H9 (cell line): ENCODE measurements at regions not wholly inside any gene's neighbourhood (a gene's known extent, or its start where the extent isn't known, plus 50 kb on each side); places are given as distances from the start of the nearest gene placed in this dataset.

Experiments used
- DNase-seq: peaks from one replicate; pipeline ENCODE4 v3.0.0-alpha.2; 2017
- H2AFZ ChIP-seq: one replicate; pipeline ENCODE4 v1.6.1; 2013; ENCODE audit warnings: mild to moderate bottlenecking, low read length, control low read depth, moderate library complexity
- H2AK5ac ChIP-seq: 2 replicates; pipeline ENCODE4 v1.6.1; 2013; ENCODE audit warnings: low read length, control low read depth, mixed read lengths; ENCODE audit not compliant: insufficient read length
- H2BK120ac ChIP-seq: one replicate; pipeline ENCODE4 v1.6.1; 2013; ENCODE audit warnings: low read depth, mild to moderate bottlenecking, low read length, control low read depth, inconsistent platforms; ENCODE audit not compliant: poor library complexity, severe bottlenecking
- H2BK12ac ChIP-seq: 2 replicates; pipeline ENCODE4 v1.6.1; 2013; ENCODE audit warnings: low read length, control low read depth, mixed read lengths, low read depth; ENCODE audit not compliant: insufficient read length
- H2BK15ac ChIP-seq: 2 replicates; pipeline ENCODE4 v1.6.1; 2013; ENCODE audit warnings: low read depth, low read length, control low read depth
- H2BK20ac ChIP-seq: one replicate; pipeline ENCODE4 v1.6.1; 2013; ENCODE audit warnings: low read depth, mild to moderate bottlenecking, low read length, control low read depth, inconsistent platforms; ENCODE audit not compliant: poor library complexity, severe bottlenecking
- H2BK5ac ChIP-seq: 2 replicates; pipeline ENCODE4 v1.6.1; 2013; ENCODE audit warnings: low read length, control low read depth, mixed read lengths; ENCODE audit not compliant: insufficient read length
- H3K14ac ChIP-seq: 2 replicates; pipeline ENCODE4 v1.6.1; 2013; ENCODE audit warnings: low read length, control low read depth; ENCODE audit not compliant: insufficient read depth
- H3K18ac ChIP-seq: 2 replicates; pipeline ENCODE4 v1.6.1; 2013; ENCODE audit warnings: low read depth, mild to moderate bottlenecking, mixed read lengths, low read length, control low read depth; ENCODE audit not compliant: insufficient read length
- H3K23ac ChIP-seq: 2 replicates; pipeline ENCODE4 v1.6.1; 2013; ENCODE audit warnings: low read length, control low read depth, mixed read lengths, low read depth; ENCODE audit not compliant: insufficient read length
- H3K23me2 ChIP-seq: 2 replicates; pipeline ENCODE4 v1.6.1; 2013; ENCODE audit warnings: low read depth, mild to moderate bottlenecking, mixed read lengths, low read length, control low read depth; ENCODE audit not compliant: insufficient read length, poor library complexity, severe bottlenecking
- H3K27ac ChIP-seq: 2 replicates; pipeline ENCODE4 v1.5.1; 2013; ENCODE audit warnings: low read length, control low read depth, mixed read lengths, low read depth; ENCODE audit not compliant: insufficient read length
- H3K27me3 ChIP-seq: 2 replicates; pipeline ENCODE4 v1.6.1; 2013; ENCODE audit warnings: low read length, control low read depth, inconsistent platforms; ENCODE audit not compliant: insufficient read depth
- H3K4ac ChIP-seq: 2 replicates; pipeline ENCODE4 v1.6.1; 2013; ENCODE audit warnings: low read depth, mild to moderate bottlenecking, control low read depth, inconsistent platforms, low read length, moderate library complexity
- H3K4me1 ChIP-seq: 2 replicates; pipeline ENCODE4 v1.6.1; 2013; ENCODE audit warnings: low read length, control low read depth, inconsistent platforms; ENCODE audit not compliant: insufficient read depth
- H3K4me2 ChIP-seq: 2 replicates; pipeline ENCODE4 v1.6.1; 2013; ENCODE audit warnings: low read length, control low read depth, mixed read lengths; ENCODE audit not compliant: insufficient read length, insufficient read depth
- H3K56ac ChIP-seq: 2 replicates; pipeline ENCODE4 v1.6.1; 2013; ENCODE audit warnings: low read depth, mild to moderate bottlenecking, mixed read lengths, low read length, control low read depth; ENCODE audit not compliant: insufficient read length
- H3K79me1 ChIP-seq: 2 replicates; pipeline ENCODE4 v1.6.1; 2013; ENCODE audit warnings: low read depth, mild to moderate bottlenecking, moderate library complexity, low read length, control low read depth, inconsistent platforms; ENCODE audit not compliant: insufficient read depth, poor library complexity, severe bottlenecking
- H3K79me2 ChIP-seq: 2 replicates; pipeline ENCODE4 v1.6.1; 2013; ENCODE audit warnings: low read length, control low read depth, inconsistent platforms; ENCODE audit not compliant: insufficient read depth
- H3K9ac ChIP-seq: 2 replicates; pipeline ENCODE4 v1.6.1; 2013; ENCODE audit warnings: low read length, control low read depth, mixed read lengths; ENCODE audit not compliant: insufficient read length; ENCODE audit errors: extremely low read depth
- H3K9me3 ChIP-seq: one replicate; pipeline ENCODE4 v1.6.1; 2013; ENCODE audit warnings: low read depth, low read length, inconsistent platforms; ENCODE audit not compliant: control insufficient read depth
- H3T11ph ChIP-seq: one replicate; pipeline ENCODE4 v1.6.1; 2013; ENCODE audit warnings: mild to moderate bottlenecking, low read length, control low read depth, inconsistent platforms
- H4K20me1 ChIP-seq: one replicate; pipeline ENCODE4 v1.6.1; 2013; ENCODE audit not compliant: control insufficient read depth, insufficient read length, insufficient read depth
- H4K5ac ChIP-seq: 2 replicates; pipeline ENCODE4 v1.6.1; 2013; ENCODE audit warnings: low read depth, mild to moderate bottlenecking, mixed read lengths, low read length, control low read depth; ENCODE audit not compliant: insufficient read length
- H4K8ac ChIP-seq: replicated peaks from 2 replicates; pipeline ENCODE4 v1.6.1; 2013; ENCODE audit warnings: low read length, control low read depth, mixed read lengths, low read depth; ENCODE audit not compliant: insufficient read length
- H4K91ac ChIP-seq: 2 replicates; pipeline ENCODE4 v1.6.1; 2013; ENCODE audit warnings: low read depth, mild to moderate bottlenecking, moderate library complexity, mixed read lengths, low read length, control low read depth; ENCODE audit not compliant: insufficient read length
- H3K27ac Mint-ChIP-seq, 3 experiments: 2 replicates in 2 of 3; 3 replicates in 1 of 3; pipeline ENCODE4 v1.8.0; 2020 to 2021; ENCODE audit warnings: mixed read lengths in 3 of 3, mild to moderate bottlenecking in 1 of 3, moderate library complexity in 1 of 3
- H3K27me3 Mint-ChIP-seq: 2 replicates; pipeline ENCODE4 v1.8.0; 2021; ENCODE audit warnings: low read depth, mild to moderate bottlenecking, moderate library complexity, mixed read lengths
- H3K36me3 Mint-ChIP-seq, 3 experiments: 2 replicates in 2 of 3; 3 replicates in 1 of 3; pipeline ENCODE4 v1.8.0; 2020 to 2021; ENCODE audit warnings: low read depth in 3 of 3, mixed read lengths in 3 of 3; ENCODE audit not compliant: insufficient read depth in 1 of 3
- H3K4me1 Mint-ChIP-seq, 2 experiments: 2 replicates each; pipeline ENCODE4 v1.8.0; 2020; ENCODE audit warnings: mixed read lengths in 2 of 2
- H3K4me3 Mint-ChIP-seq, 2 experiments: 2 replicates in 1 of 2; 3 replicates in 1 of 2; pipeline ENCODE4 v1.8.0; 2020 to 2021; ENCODE audit warnings: mild to moderate bottlenecking in 2 of 2, mixed read lengths in 2 of 2, moderate library complexity in 1 of 2
- H3K9me3 Mint-ChIP-seq, 2 experiments: 2 replicates in 1 of 2; 3 replicates in 1 of 2; pipeline ENCODE4 v1.8.0; 2020; ENCODE audit warnings: mild to moderate bottlenecking in 2 of 2, mixed read lengths in 2 of 2, moderate library complexity in 1 of 2
- CTCF ChIP-seq: fragments of 200-600 bp; sonication (generic); conservative IDR thresholded peaks from 3 replicates; pipeline ENCODE4 v1.8.0; 2021; ENCODE audit warnings: antibody characterized with exemption, mild to moderate bottlenecking
- WGBS: extraction: QIAGEN DNeasy Blood & Tissue Kit; methylation state at CpG from one replicate; pipeline ENCODE4 v1.1.7; 2013; ENCODE audit warnings: missing lambda C conversion rate, low lambda C conversion rate, mixed read lengths; ENCODE audit not compliant: insufficient read length; ENCODE audit errors: extremely low coverage; 5-methylcytosine and 5-hydroxymethylcytosine counted together

- Histone ChIP-seq H3K79me2 (no peaks in the 10 kb centered on the region), H3K23me2 (no peaks in the 10 kb centered on the region), H4K5ac (no peak overlapping the region), H2BK12ac (no peak overlapping the region), H3K4me1 (no peaks in the 10 kb centered on the region), H2AK5ac (no peak overlapping the region), H3K27me3 (no peaks in the 10 kb centered on the region), H2AFZ (no peak overlapping the region), H3T11ph (no peak overlapping the region), H3K18ac (no peak overlapping the region), H3K9me3 (no peaks in the 10 kb centered on the region), H3K56ac (no peak overlapping the region), H2BK15ac (no peak overlapping the region), H3K4ac (no peak overlapping the region), H3K23ac (no peak overlapping the region), H2BK20ac (no peak overlapping the region), H4K8ac (no peak overlapping the region), H3K79me1 (no peaks in the 10 kb centered on the region), H3K9ac (no peak overlapping the region), H4K20me1 (no peaks in the 10 kb centered on the region), H4K91ac (no peak overlapping the region), H3K4me2 (no peak overlapping the region), H2BK120ac (no peak overlapping the region), H3K27ac (no peak overlapping the region), H3K14ac (no peak overlapping the region), H2BK5ac (no peak overlapping the region)
- DNase-seq = no peak
- H3K27me3 Mint-ChIP-seq = peaks cover 4% of the 10 kb centered on the region
- no peaks in the 10 kb centered on the region for H3K36me3 Mint-ChIP-seq
- TF ChIP-seq CTCF = no peak
- H3K4me3 Mint-ChIP-seq = no peak overlapping the region
- no peaks in the 10 kb centered on the region for H3K4me1 Mint-ChIP-seq
- H3K9me3 Mint-ChIP-seq = peaks cover 0 to 2% of the 10 kb centered on the region in 2 experiments; a peak in 1 of 5 replicates
- WGBS = no CpG with 5 or more reads among the region's 2 CpGs
- H3K27ac Mint-ChIP-seq = no peak overlapping the region
Measured at GRCh38 chr6:51099201-51099600, 280.5 kb downstream of the TFAP2B start.
